ENCODE measurements at regions not wholly inside any gene's neighbourhood (a gene's known extent, or its start where the extent isn't known, plus 50 kb on each side); places are given as distances from the start of the nearest gene placed in this dataset.
A peak's percentile ranks its signal among the peaks of the same experiment; 100 is the strongest.

- no peak for TF ChIP-seq CTCF (IDR thresholded peaks at IDR 0.05)
- Histone ChIP-seq H3K9me3 (no peaks in the 10 kb centered on the region), H3K36me3 (ENCODE audit: low read depth) (no peaks in the 10 kb centered on the region), H3K4me3 (no peak overlapping the region), H3K4me1 (ENCODE audit: low read depth) (no peaks in the 10 kb centered on the region)
- intact Hi-C loops (cut with DNase I, micrococcal nuclease): no loop called here
- ATAC-seq (no peak), DNase-seq (no peak)
These were observed 67.4 kb upstream of the PPP1R3C start for GRCh38 chr10:91700273-91700672.

- Histone ChIP-seq H3K9me3 (no peaks in the 10 kb centered on the region), H3K36me3 (ENCODE audit: low read depth) (no peaks in the 10 kb centered on the region), H3K4me3 (no peak overlapping the region), H3K4me1 (ENCODE audit: low read depth) (no peaks in the 10 kb centered on the region)
- DNase-seq: no peak
- no peak for TF ChIP-seq CTCF (IDR thresholded peaks at IDR 0.05)
- intact Hi-C loops (cut with DNase I, micrococcal nuclease): no loop called here
- ATAC-seq: no peak
These were observed 65.4 kb upstream of the PPP1R3C start for GRCh38 chr10:91698258-91698657.

- ATAC-seq (peak; percentile 87), DNase-seq (peak in 1 of 3 donors; percentile 51)
- peak; percentile 48 for TF ChIP-seq CTCF (IDR thresholded peaks at IDR 0.05)
- intact Hi-C loops (cut with DNase I, micrococcal nuclease): no loop called here
- no peaks in the 10 kb centered on the region for H3K9me3 ChIP-seq
- no peaks in the 10 kb centered on the region for H3K4me1 ChIP-seq (ENCODE audit: low read depth)
- H3K4me3 ChIP-seq: no peak overlapping the region
- H3K36me3 ChIP-seq (ENCODE audit: low read depth): no peaks in the 10 kb centered on the region
These were observed 61.4 kb upstream of the PPP1R3C start for GRCh38 chr10:91694170-91694794.

GRCh38 chr10:91691981-91692380, 59.1 kb upstream of the PPP1R3C start:
- H3K4me3 ChIP-seq: no peak overlapping the region
- DNase-seq: no peak

GRCh38 chr10:91690996-91691676, 58.3 kb upstream of the PPP1R3C start:
- intact Hi-C loops (cut with DNase I, micrococcal nuclease): no loop called here
- ATAC-seq: no peak

More at GRCh38 chr10:91691981-91692380, 59.1 kb upstream of the PPP1R3C start:
- Histone ChIP-seq H3K4me1 (ENCODE audit: low read depth) (no peaks in the 10 kb centered on the region), H3K36me3 (ENCODE audit: low read depth) (no peaks in the 10 kb centered on the region), H3K9me3 (no peaks in the 10 kb centered on the region)
- TF ChIP-seq CTCF (IDR thresholded peaks at IDR 0.05): no peak
- intact Hi-C loops (cut with DNase I, micrococcal nuclease): no loop called here
- ATAC-seq: no peak

More at GRCh38 chr10:91690996-91691676, 58.3 kb upstream of the PPP1R3C start:
- DNase-seq: no peak
- H3K9me3 ChIP-seq: no peaks in the 10 kb centered on the region
- no peaks in the 10 kb centered on the region for H3K4me1 ChIP-seq (ENCODE audit: low read depth)
- H3K36me3 ChIP-seq (ENCODE audit: low read depth): no peaks in the 10 kb centered on the region
- no peak overlapping the region for H3K4me3 ChIP-seq
- no peak for TF ChIP-seq CTCF (IDR thresholded peaks at IDR 0.05)

All from mucosa of descending colon (tissue), 3 donors.